ENCODE measurements at regions not wholly inside any gene's neighbourhood (a gene's known extent, or its start where the extent isn't known, plus 50 kb on each side); places are given as distances from the start of the nearest gene placed in this dataset.

DNA sequence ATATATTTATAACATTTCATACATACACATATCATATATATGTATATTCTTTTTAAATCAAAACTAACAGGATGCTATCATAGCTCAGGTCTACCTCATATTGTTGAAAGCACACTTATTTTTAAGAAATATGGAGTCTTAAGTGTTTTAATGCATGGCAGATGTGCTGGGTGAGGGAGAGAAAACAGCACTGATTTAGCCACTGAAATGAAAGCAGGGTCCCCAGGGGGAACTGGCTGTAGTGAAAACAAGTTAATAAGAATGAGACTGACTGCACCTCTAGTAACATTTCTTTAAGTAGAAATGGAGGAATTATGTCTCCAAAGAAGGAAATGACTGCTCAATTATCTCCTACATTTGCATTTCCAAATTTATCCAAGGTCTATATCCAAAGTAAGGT is 857.8 kb downstream of the DCDC2C start:
- no peak for DNase-seq (ENCODE audit: low spot score in 2 of 2)
- Histone ChIP-seq H3K27me3 (ENCODE audit: low read depth) (no peaks in the 10 kb centered on the region), H3K36me3 (replicated peaks) (no peaks in the 10 kb centered on the region), H3K4me1 (no peaks in the 10 kb centered on the region), H3K4me3 (no peak overlapping the region), H3K9me3 (no peaks in the 10 kb centered on the region)
- in situ Hi-C loops (cut with MboI; ENCODE audit: low sequenced_read_pairs) = no loop called here

DNA sequence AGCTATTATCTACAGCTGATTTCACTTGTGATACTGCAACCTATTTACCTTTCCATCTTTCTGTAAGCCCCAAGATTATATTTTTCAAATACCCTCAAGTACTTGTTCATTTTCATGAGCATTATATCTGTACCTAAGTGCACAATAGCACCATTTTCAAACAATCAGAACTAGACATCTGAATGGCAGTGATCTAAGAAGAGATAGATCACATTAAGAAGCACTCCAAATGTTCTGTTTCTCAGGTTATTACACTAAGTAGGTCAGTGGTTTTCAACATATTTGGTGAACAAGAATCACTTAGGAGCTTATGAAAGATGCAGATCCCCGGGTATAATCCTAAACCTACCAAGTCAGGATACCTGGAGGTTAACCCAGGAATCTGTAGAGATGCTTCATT is 872.7 kb downstream of the DCDC2C start:
- no peaks in the 10 kb centered on the region for H3K27me3 ChIP-seq (ENCODE audit: low read depth)
- in situ Hi-C loops (cut with MboI; ENCODE audit: low sequenced_read_pairs) = no loop called here
- no peak for DNase-seq (ENCODE audit: low spot score in 2 of 2)
- H3K9me3 ChIP-seq = no peaks in the 10 kb centered on the region
- H3K4me1 ChIP-seq = no peaks in the 10 kb centered on the region
- no peaks in the 10 kb centered on the region for H3K36me3 ChIP-seq (replicated peaks)
- H3K4me3 ChIP-seq = no peak overlapping the region

DNA sequence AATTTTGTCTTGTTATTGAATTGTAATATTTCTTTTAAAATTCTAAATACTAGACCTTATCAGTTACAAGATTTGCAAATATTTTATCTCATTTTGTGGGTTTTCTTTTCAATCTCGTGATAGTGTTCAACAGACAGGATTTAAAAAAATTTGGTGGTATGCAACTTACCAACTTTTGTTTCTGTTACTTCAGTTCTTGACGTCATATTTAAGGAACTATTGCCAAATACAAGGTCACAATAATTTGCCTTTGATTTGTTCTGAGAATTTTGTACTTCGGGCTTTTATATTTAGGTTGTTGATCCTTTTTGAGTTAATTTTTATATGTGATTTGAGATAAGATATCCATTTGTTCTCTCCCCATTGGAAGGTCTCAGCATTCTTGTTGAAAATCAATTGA is 876.6 kb downstream of the DCDC2C start:
- Histone ChIP-seq H3K4me1 (no peaks in the 10 kb centered on the region), H3K36me3 (replicated peaks) (no peaks in the 10 kb centered on the region), H3K4me3 (no peak overlapping the region), H3K27me3 (ENCODE audit: low read depth) (no peaks in the 10 kb centered on the region), H3K9me3 (peaks cover 2% of the 10 kb centered on the region; the same call in 1 of the 2 replicates)
- DNase-seq (ENCODE audit: low spot score in 2 of 2) = no peak
- in situ Hi-C loops (cut with MboI; ENCODE audit: low sequenced_read_pairs) = no loop called here

DNA sequence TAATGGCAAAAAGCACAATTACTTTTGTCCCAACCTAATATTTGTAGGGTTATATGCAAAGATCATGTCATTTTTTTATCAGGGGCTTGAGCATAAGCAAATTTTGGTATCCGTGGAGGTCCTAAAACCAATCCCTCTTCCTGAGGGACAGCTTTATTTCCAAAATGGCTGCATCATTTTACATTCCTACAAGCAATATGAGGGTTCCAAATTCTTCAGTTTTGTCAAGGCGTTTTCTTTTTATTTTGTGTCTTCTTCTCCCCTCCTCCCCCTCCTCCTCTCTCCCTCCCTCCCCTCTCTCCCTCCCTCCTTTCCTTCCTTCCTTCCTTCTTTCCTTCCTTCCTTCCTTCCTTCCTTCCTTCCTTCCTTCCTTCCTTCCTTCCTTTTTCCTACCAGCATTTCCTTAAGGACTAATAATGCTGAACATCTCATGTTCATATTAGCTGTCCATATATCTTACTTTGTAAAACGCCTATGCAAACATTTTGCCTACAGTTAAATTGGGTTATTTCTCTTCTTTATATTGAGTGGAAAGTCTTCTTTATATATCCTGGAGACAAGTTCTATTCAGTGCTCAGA is 881.8 kb downstream of the DCDC2C start:
- Histone ChIP-seq H3K4me3 (no peak overlapping the region), H3K36me3 (replicated peaks) (no peaks in the 10 kb centered on the region), H3K27me3 (ENCODE audit: low read depth) (no peaks in the 10 kb centered on the region), H3K4me1 (no peaks in the 10 kb centered on the region), H3K9me3 (peaks cover 2% of the 10 kb centered on the region; the same call in 1 of the 2 replicates)
- no peak for DNase-seq (ENCODE audit: low spot score in 2 of 2)
- in situ Hi-C loops (cut with MboI; ENCODE audit: low sequenced_read_pairs) = no loop called here

DNA sequence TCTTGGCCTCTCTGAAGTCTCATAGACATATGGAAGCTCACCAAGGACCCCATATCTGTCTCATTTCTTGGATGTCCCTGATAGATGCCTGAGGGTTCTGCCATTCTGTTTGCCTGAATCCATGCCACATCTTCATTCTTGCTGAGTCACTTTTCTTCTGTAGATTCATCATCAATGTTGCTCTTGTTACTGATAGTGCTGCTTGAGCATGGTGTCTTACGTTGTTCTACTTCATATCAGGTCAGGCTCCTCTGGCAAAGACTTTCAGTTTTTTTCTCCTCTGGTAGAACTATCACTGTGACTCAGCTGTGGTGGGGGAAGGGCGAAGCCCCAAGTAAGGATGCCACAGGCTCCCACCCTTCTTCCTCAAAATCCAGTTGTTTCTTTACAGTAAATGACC is 885.2 kb downstream of the DCDC2C start:
- no peak overlapping the region for H3K4me3 ChIP-seq
- H3K9me3 ChIP-seq = no peaks in the 10 kb centered on the region
- DNase-seq (ENCODE audit: low spot score in 2 of 2) = no peak
- in situ Hi-C loops (cut with MboI; ENCODE audit: low sequenced_read_pairs) = no loop called here
- no peaks in the 10 kb centered on the region for H3K4me1 ChIP-seq
- H3K36me3 ChIP-seq (replicated peaks) = no peaks in the 10 kb centered on the region
- no peaks in the 10 kb centered on the region for H3K27me3 ChIP-seq (ENCODE audit: low read depth)

DNA sequence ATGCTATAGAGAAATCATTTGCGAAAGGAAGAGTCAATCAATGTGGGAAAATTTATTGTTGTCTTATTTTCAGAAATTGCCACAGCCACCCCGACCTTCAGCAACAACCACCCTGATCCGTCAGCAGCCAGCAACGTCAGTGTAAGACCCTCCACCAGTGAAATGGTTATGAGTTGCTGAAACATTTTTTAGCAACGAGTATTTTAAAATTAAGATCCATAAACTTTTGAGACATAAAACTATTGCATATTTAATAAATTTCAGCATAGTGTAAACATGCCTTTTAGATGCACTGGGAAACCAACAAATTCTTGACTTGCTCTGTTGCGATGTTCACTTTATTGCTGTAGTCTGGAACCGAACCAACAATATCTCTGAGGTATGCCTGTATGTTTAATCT is 887.9 kb downstream of the DCDC2C start:
- Histone ChIP-seq H3K9me3 (no peaks in the 10 kb centered on the region; the same call in 1 of the 2 replicates), H3K27me3 (ENCODE audit: low read depth) (no peaks in the 10 kb centered on the region), H3K4me3 (no peak overlapping the region), H3K4me1 (no peaks in the 10 kb centered on the region), H3K36me3 (replicated peaks) (no peaks in the 10 kb centered on the region)
- in situ Hi-C loops (cut with MboI; ENCODE audit: low sequenced_read_pairs) = no loop called here
- no peak for DNase-seq (ENCODE audit: low spot score in 2 of 2)

DNA sequence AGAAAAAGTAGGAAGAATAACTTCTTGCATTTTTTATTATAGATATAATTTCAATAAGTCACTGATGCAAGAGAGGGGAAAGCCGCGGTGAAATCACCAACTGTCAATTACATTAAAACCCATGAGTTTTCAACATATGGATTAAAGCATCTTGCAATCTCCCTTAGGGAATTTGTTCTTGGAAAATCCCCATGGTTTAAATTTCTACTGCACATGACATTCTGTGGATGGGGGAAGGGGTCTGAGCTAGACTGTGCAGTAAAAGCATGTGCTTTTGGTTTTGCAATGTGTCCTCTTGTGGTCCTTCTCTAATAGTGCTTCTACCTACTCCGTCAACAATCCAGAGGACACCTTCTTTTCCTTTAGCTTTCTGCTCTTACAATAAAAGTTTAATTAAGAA is 894.0 kb downstream of the DCDC2C start:
- H3K9me3 ChIP-seq = no peaks in the 10 kb centered on the region; the same call in 1 of the 2 replicates
- no peak for DNase-seq (ENCODE audit: low spot score in 2 of 2)
- H3K27me3 ChIP-seq (ENCODE audit: low read depth) = no peaks in the 10 kb centered on the region
- no peaks in the 10 kb centered on the region for H3K4me1 ChIP-seq
- no peak overlapping the region for H3K4me3 ChIP-seq
- in situ Hi-C loops (cut with MboI; ENCODE audit: low sequenced_read_pairs) = no loop called here
- H3K36me3 ChIP-seq (replicated peaks) = no peaks in the 10 kb centered on the region

DNA sequence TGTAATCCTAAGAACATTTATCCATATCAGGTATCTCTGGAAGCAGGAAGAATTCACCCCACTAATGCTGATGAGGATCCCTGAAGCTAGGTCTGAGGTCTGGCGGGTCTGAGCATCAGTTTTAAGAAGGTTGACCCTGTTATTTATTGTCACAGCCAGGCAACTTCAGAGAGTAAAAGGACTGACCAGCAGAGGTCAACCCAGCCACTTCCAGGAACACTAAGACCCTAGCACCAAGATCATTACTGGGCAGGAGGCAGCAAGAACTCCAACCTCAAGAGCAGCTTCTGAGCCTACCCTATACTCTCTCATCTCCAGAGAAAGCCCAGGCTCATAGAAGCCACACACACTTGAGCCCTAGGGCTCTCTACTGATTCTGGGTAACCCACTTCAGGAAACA is 901.4 kb downstream of the DCDC2C start:
- no peaks in the 10 kb centered on the region for H3K4me1 ChIP-seq
- H3K36me3 ChIP-seq (replicated peaks) = no peaks in the 10 kb centered on the region
- in situ Hi-C loops (cut with MboI; ENCODE audit: low sequenced_read_pairs) = no loop called here
- no peak overlapping the region for H3K4me3 ChIP-seq
- no peak for DNase-seq (ENCODE audit: low spot score in 2 of 2)
- H3K9me3 ChIP-seq = no peaks in the 10 kb centered on the region
- no peaks in the 10 kb centered on the region for H3K27me3 ChIP-seq (ENCODE audit: low read depth)

DNA sequence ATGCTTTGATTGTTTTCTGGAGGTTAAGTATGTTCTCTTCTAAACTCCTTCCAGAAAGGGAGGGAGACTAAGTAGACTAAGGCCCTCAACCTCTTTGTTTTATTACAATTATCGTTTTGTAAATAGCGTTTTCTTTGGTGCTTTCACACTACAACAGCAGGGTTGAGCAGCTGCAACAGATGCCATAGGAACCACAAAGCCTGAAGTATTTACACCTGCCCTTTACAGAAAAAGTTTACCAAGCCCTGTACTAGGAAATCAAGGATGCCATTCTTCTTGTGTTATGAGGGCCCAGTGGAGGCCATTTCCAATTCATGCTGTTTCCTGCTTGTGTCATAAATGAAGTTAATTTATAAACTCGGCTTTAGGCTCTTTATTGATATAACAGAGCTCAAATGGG is 914.8 kb downstream of the DCDC2C start:
- Histone ChIP-seq H3K4me1 (no peaks in the 10 kb centered on the region), H3K27me3 (ENCODE audit: low read depth) (no peaks in the 10 kb centered on the region), H3K36me3 (replicated peaks) (no peaks in the 10 kb centered on the region), H3K9me3 (0 out of 2 replicates have a peak, but pooled peaks cover 2% of the 10 kb centered on the region), H3K4me3 (no peak overlapping the region)
- in situ Hi-C loops (cut with MboI; ENCODE audit: low sequenced_read_pairs) = no loop called here
- DNase-seq (ENCODE audit: low spot score in 2 of 2) = no peak

DNA sequence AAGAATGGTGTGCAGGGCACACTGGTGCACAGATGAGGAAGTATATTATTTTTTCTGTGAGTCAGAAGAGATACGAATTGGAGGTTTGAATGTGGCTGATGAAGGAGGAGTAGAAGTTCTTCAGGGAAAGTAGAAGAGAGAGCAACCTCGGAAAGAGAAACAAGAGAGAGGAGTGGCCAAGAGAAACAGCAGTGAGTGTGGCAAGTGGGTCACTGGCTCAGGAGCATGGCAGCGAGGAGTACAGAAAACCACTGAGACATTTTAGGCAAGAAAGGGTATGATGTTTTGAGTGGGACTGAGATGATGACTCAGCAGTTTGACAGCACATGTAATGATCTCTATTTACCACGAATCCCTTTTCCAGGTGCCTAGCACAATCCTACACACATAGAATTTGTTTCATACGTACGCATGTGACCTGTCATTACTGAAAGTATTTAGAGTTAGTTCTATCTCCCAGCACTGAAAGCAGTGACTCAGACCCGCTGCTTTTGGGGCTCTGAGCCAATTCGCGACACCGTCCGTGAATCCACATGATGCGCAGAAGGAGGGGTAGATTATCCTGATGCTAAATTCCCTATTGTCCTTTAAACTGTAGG is 915.4 kb downstream of the DCDC2C start:
- Histone ChIP-seq H3K27me3 (ENCODE audit: low read depth) (no peaks in the 10 kb centered on the region), H3K9me3 (0 out of 2 replicates have a peak, but pooled peaks cover 2% of the 10 kb centered on the region), H3K4me1 (no peaks in the 10 kb centered on the region), H3K36me3 (replicated peaks) (no peaks in the 10 kb centered on the region), H3K4me3 (no peak overlapping the region)
- no peak for DNase-seq (ENCODE audit: low spot score in 2 of 2)
- in situ Hi-C loops (cut with MboI; ENCODE audit: low sequenced_read_pairs) = no loop called here

DNA sequence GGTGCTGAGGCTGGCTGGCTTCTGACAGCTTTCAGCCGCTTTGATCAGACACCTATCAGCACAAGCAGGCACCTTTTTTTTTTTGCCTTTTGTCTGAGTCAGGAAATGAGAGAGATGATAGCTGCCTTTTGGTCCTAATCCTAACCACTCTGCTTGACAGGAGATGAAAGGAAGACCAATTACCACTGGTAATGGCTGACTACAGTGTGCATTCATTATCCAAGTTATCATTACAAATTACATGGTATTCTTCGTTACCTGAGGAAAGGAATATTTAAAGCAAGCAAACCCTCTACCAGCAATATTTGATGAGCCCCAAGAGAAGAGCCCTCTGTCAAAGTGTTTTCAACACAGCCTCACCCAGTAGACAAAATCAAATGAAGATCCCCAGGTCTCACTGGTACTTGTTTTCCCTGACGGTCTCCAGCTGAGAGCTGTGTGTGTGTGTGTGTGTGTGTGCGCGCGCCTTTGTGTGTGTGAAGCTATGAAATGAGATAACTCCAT is 925.7 kb downstream of the DCDC2C start:
- H3K36me3 ChIP-seq (replicated peaks) = no peaks in the 10 kb centered on the region
- no peaks in the 10 kb centered on the region for H3K9me3 ChIP-seq
- in situ Hi-C loops (cut with MboI; ENCODE audit: low sequenced_read_pairs) = no loop called here
- H3K27me3 ChIP-seq (ENCODE audit: low read depth) = no peaks in the 10 kb centered on the region
- DNase-seq (ENCODE audit: low spot score in 2 of 2) = no peak
- H3K4me3 ChIP-seq = no peak overlapping the region
- no peaks in the 10 kb centered on the region for H3K4me1 ChIP-seq

DNA sequence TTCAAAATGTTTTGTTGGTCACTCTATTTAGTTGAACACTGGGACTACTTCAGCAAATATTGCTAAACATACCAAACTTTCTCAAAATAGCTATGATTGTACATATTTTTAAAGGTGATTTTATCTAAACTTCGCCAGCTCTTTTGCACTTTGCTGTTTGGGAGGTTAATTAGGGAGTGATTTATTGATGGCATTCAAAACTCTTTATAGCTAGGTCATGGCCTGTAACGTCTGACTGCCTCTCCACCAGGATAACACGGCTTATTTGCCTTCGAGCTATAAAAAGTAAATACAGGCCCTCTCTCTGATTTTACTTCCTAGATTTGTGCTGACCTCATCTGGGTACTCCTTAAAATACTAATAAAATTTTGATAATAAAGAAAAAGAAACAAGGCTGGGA is 931.9 kb downstream of the DCDC2C start:
- Histone ChIP-seq H3K27me3 (ENCODE audit: low read depth) (no peaks in the 10 kb centered on the region), H3K4me1 (no peaks in the 10 kb centered on the region), H3K36me3 (replicated peaks) (no peaks in the 10 kb centered on the region), H3K4me3 (no peak overlapping the region), H3K9me3 (no peaks in the 10 kb centered on the region; the same call in 1 of the 2 replicates)
- DNase-seq (ENCODE audit: low spot score in 2 of 2) = no peak
- in situ Hi-C loops (cut with MboI; ENCODE audit: low sequenced_read_pairs) = no loop called here

DNA sequence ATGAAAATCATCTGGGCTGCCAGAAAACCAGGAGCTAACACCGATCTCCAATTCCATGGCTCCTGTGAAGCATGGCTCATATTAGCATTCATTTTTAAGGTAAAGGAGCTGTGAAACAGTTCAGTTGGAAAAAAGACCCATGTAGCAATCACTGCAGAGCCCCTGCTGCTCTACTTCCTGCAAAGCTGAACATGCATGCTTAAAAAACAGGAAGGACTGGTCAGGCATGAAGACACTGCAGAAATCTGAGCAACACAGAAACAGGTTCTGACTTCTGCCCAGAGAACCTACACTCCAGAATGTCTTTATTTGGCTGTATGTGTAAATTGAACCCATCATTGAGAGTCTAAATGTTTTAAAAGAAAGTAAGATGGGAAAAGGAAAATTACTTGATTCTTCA is 950.6 kb downstream of the DCDC2C start:
- DNase-seq (ENCODE audit: low spot score in 2 of 2) = no peak

DNA sequence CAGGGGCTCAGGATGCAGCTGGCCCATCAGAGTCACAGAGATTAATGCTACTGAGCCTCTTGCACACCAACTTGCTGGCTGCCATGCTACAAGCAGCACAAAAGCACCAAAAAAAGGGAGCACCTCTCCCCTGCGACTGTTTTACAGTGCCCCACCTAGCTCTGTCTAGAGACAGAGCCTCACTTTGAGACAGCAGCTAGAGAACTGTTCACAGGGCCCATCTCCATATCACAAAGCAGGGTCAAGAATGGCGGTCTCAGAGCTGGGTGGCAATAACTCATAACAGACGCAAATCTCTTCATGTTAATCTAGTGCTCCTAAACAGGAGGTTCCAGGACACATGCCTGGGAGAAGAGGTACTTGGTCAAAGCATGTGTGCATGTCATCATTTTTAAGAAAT is 953.0 kb downstream of the DCDC2C start:
- in situ Hi-C loops (cut with MboI; ENCODE audit: low sequenced_read_pairs) = no loop called here
- Histone ChIP-seq H3K27me3 (ENCODE audit: low read depth) (no peaks in the 10 kb centered on the region), H3K4me1 (no peaks in the 10 kb centered on the region), H3K9me3 (peaks cover 2% of the 10 kb centered on the region; the same call in 1 of the 2 replicates), H3K36me3 (replicated peaks) (no peaks in the 10 kb centered on the region), H3K4me3 (no peak overlapping the region)
- no peak for DNase-seq (ENCODE audit: low spot score in 2 of 2)

More for the DNA sequence above, 950.6 kb downstream of the DCDC2C start:
- H3K27me3 ChIP-seq (ENCODE audit: low read depth) = no peaks in the 10 kb centered on the region
- H3K9me3 ChIP-seq = peaks cover 2% of the 10 kb centered on the region; the same call in 1 of the 2 replicates
- in situ Hi-C loops (cut with MboI; ENCODE audit: low sequenced_read_pairs) = no loop called here
- no peaks in the 10 kb centered on the region for H3K36me3 ChIP-seq (replicated peaks)
- H3K4me3 ChIP-seq = no peak overlapping the region
- H3K4me1 ChIP-seq = no peaks in the 10 kb centered on the region
